ENCODE measurements at regions not wholly inside any gene's neighbourhood (a gene's known extent, or its start where the extent isn't known, plus 50 kb on each side); places are given as distances from the start of the nearest gene placed in this dataset.

DNA sequence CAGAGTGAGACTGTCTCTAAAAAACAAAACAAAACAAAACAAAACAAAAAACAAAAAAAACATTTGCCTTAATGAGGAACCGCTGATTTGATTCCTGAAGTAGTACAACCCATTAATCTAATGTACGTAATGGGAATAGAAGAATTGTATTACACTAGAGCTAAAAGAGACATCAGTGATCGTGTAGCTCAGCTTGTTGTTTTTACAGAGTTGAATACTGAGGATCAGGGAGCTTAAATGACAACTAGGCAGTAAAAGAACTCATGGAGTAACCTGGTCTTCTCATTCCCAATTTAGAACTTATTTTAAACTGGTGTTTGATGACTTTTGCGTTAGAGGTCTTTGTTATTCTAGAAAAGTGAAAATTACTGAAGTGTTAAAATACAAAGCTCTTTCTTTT, 65.1 kb upstream of the SLC28A3 start:
- H3K27ac ChIP-seq (ENCODE audit: low read depth in 1 of 2, low read length in 1 of 2), result no peak overlapping the region
- WGBS, 2 donors, result 94% methylated on average over 4 of the region's 4 CpGs
- no peak for ATAC-seq (ENCODE audit: insufficient read depth, low FRiP score)
- TF ChIP-seq, protein P1, sequence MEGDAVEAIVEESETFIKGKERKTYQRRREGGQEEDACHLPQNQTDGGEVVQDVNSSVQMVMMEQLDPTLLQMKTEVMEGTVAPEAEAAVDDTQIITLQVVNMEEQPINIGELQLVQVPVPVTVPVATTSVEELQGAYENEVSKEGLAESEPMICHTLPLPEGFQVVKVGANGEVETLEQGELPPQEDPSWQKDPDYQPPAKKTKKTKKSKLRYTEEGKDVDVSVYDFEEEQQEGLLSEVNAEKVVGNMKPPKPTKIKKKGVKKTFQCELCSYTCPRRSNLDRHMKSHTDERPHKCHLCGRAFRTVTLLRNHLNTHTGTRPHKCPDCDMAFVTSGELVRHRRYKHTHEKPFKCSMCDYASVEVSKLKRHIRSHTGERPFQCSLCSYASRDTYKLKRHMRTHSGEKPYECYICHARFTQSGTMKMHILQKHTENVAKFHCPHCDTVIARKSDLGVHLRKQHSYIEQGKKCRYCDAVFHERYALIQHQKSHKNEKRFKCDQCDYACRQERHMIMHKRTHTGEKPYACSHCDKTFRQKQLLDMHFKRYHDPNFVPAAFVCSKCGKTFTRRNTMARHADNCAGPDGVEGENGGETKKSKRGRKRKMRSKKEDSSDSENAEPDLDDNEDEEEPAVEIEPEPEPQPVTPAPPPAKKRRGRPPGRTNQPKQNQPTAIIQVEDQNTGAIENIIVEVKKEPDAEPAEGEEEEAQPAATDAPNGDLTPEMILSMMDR (IDR thresholded peaks at IDR 0.05; ENCODE audit: control extremely low read depth, extremely low read depth), result no peak
- H3K4me1 ChIP-seq (ENCODE audit: control insufficient read depth in 5 of 5, insufficient read depth in 5 of 5, low read length in 5 of 5), result no peaks in the 10 kb centered on the region
- no peak overlapping the region for H3K9ac ChIP-seq (ENCODE audit: insufficient read depth in 1 of 2, low read length in 2 of 2)
- no peak for DNase-seq
- peaks cover 0 to 2% (median 0%) of the 10 kb centered on the region in 3 donors for H3K27me3 ChIP-seq (ENCODE audit: control insufficient read depth in 3 of 3, insufficient read depth in 3 of 3, low read length in 2 of 3)
- no peak overlapping the region for H3K4me3 ChIP-seq
- H3K9me3 ChIP-seq (ENCODE audit: control insufficient read depth in 4 of 4, insufficient read depth in 3 of 4, low read length in 3 of 4), result peaks cover 0 to 2% (median 0%) of the 10 kb centered on the region in 4 donors
- H3K36me3 ChIP-seq (ENCODE audit: control insufficient read depth in 4 of 4, insufficient read depth in 4 of 4, low read length in 4 of 4), result no peaks in the 10 kb centered on the region

DNA sequence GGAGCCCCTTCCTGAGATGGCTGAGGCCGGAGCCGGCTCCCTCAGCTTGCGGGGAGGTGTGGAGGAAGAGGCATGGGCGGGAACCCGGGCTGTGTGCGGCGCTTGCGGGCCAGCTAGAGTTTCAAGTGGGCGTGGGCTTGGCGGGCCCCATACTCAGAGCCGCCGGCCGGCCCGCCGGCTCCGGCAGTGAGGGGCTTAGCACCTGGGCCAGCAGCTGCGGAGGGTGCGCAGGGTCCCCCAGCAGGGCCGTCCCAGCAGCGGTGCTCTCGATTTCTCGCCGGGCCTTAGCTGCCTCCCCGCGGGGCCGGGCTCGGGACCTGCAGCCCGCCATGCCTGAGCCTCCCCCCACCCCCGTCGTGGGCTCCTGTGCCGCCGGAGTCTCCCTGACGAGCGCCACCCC, 67.9 kb upstream of the SLC28A3 start:
- H3K27me3 ChIP-seq (ENCODE audit: control insufficient read depth in 3 of 3, insufficient read depth in 3 of 3, low read length in 2 of 3), result peaks cover 0 to 2% (median 0%) of the 10 kb centered on the region in 3 donors
- H3K27ac ChIP-seq (ENCODE audit: low read depth in 1 of 2, low read length in 1 of 2), result no peak overlapping the region
- peaks cover 0 to 2% (median 0%) of the 10 kb centered on the region in 4 donors for H3K9me3 ChIP-seq (ENCODE audit: control insufficient read depth in 4 of 4, insufficient read depth in 3 of 4, low read length in 3 of 4)
- no peak overlapping the region for H3K4me3 ChIP-seq
- no peak overlapping the region for H3K9ac ChIP-seq (ENCODE audit: insufficient read depth in 1 of 2, low read length in 2 of 2)
- H3K4me1 ChIP-seq (ENCODE audit: control insufficient read depth in 5 of 5, insufficient read depth in 5 of 5, low read length in 5 of 5), result no peaks in the 10 kb centered on the region
- no peak for ATAC-seq (ENCODE audit: insufficient read depth, low FRiP score)
- TF ChIP-seq, protein P1 (IDR thresholded peaks at IDR 0.05; ENCODE audit: control extremely low read depth, extremely low read depth), result no peak
- H3K36me3 ChIP-seq (ENCODE audit: control insufficient read depth in 4 of 4, insufficient read depth in 4 of 4, low read length in 4 of 4), result no peaks in the 10 kb centered on the region
- 96% methylated on average over 34 of the region's 34 CpGs for WGBS, 2 donors
- DNase-seq, result no peak

DNA sequence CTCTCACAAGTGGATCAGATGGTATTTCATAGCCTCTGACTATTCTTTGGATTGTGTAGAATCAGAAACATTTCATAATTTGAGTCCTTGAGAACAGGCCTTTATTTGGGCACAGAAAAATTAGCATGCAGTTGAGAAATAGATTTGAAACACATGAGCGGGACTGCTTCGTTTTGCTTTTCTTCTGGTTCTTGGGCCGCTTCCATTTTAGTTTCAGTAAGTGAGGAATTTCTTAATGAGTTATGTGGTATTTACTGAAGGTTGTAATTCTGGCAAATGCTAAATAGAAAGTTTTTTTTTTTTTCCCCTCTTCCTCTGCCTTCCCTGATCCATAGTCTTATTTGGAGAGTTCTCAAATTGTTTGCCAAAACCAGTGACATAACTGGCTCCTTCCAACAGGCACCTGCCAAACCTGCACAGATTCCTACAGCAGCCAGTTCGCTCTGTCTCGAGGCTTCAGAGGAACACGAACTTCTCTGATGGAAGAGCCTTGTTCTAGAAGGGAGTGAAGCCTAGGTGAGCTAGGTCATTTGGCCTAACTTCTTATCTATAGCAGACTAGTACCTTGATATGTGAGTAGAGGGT, 71.2 kb upstream of the SLC28A3 start:
- H3K27me3 ChIP-seq (ENCODE audit: control insufficient read depth in 3 of 3, insufficient read depth in 3 of 3, low read length in 2 of 3), result no peaks in the 10 kb centered on the region
- ATAC-seq (ENCODE audit: insufficient read depth, low FRiP score) (no peak), DNase-seq (peak in 1 of 3 donors; percentile 25)
- 56 to 82% methylated on average over 6 of the region's 6 CpGs for WGBS, 2 donors
- peaks cover 0 to under 1% (median 0%) of the 10 kb centered on the region in 4 donors for H3K9me3 ChIP-seq (ENCODE audit: control insufficient read depth in 4 of 4, insufficient read depth in 3 of 4, low read length in 3 of 4)
- H3K9ac ChIP-seq (ENCODE audit: insufficient read depth in 1 of 2, low read length in 2 of 2), result no peak overlapping the region
- no peak overlapping the region for H3K4me3 ChIP-seq
- TF ChIP-seq, protein P1 (IDR thresholded peaks at IDR 0.05; ENCODE audit: control extremely low read depth, extremely low read depth), result no peak
- H3K27ac ChIP-seq (ENCODE audit: low read depth in 1 of 2, low read length in 1 of 2), result no peak overlapping the region
- no peaks in the 10 kb centered on the region for H3K36me3 ChIP-seq (ENCODE audit: control insufficient read depth in 4 of 4, insufficient read depth in 4 of 4, low read length in 4 of 4)
- H3K4me1 ChIP-seq (ENCODE audit: control insufficient read depth in 5 of 5, insufficient read depth in 5 of 5, low read length in 5 of 5), result no peaks in the 10 kb centered on the region

DNA sequence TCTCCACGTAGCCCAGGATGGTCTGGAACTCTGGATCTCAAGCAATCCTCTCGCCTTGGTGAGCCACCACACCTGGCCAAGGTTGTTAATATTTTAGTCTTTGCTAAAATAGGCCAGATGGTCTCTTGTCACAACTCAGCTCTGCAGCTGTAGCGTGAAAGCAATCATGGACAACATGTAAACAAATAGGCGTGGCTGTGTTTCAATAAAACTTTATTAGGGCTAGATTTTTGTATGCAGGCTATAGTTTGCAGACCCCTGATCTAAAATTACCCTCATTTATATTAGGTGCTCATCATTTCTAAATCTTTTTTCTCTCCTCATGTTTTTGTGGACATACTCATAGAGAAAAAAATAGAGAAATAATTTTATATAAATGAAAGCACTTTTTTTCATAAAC, 72.1 kb upstream of the SLC28A3 start:
- H3K36me3 ChIP-seq (ENCODE audit: control insufficient read depth in 4 of 4, insufficient read depth in 4 of 4, low read length in 4 of 4), result no peaks in the 10 kb centered on the region
- H3K4me1 ChIP-seq (ENCODE audit: control insufficient read depth in 5 of 5, insufficient read depth in 5 of 5, low read length in 5 of 5), result no peaks in the 10 kb centered on the region
- DNase-seq (no peak), ATAC-seq (ENCODE audit: insufficient read depth, low FRiP score) (no peak)
- 88 to 93% methylated on average over 4 of the region's 4 CpGs for WGBS, 2 donors
- no peaks in the 10 kb centered on the region for H3K27me3 ChIP-seq (ENCODE audit: control insufficient read depth in 3 of 3, insufficient read depth in 3 of 3, low read length in 2 of 3)
- no peak overlapping the region for H3K27ac ChIP-seq (ENCODE audit: low read depth in 1 of 2, low read length in 1 of 2)
- H3K4me3 ChIP-seq, result no peak overlapping the region
- H3K9me3 ChIP-seq (ENCODE audit: control insufficient read depth in 4 of 4, insufficient read depth in 3 of 4, low read length in 3 of 4), result no peaks in the 10 kb centered on the region
- TF ChIP-seq, protein P1 (IDR thresholded peaks at IDR 0.05; ENCODE audit: control extremely low read depth, extremely low read depth), result no peak
- H3K9ac ChIP-seq (ENCODE audit: insufficient read depth in 1 of 2, low read length in 2 of 2), result no peak overlapping the region

Data from lung (tissue), 11 donors.